Uterus (tissue), 2 donors: ENCODE measurements at regions not wholly inside any gene's neighbourhood (a gene's known extent, or its start where the extent isn't known, plus 50 kb on each side); places are given as distances from the start of the nearest gene placed in this dataset.

ENCODE experiments used
- POLR2A ChIP-seq, 2 donors: fragments of 450-650 bp; IDR thresholded peaks; one replicate each; pipeline ENCODE4 v1.6.1; 2016; ENCODE audit warnings: antibody characterized with exemption in 2 of 2, mild to moderate bottlenecking in 1 of 2, moderate library complexity in 1 of 2
- TF ChIP-seq, protein P1 (sequence below), 4 experiments: fragments of 200-600 bp in 2 of 4; fragments of 450-650 bp in 2 of 4; sonication (generic) in 2 of 4; IDR thresholded peaks; one replicate each; pipeline ENCODE4 v1.5.1; 2016 to 2019; ENCODE audit warnings: antibody characterized with exemption in 4 of 4, mild to moderate bottlenecking in 2 of 4, moderate library complexity in 1 of 4

DNA sequence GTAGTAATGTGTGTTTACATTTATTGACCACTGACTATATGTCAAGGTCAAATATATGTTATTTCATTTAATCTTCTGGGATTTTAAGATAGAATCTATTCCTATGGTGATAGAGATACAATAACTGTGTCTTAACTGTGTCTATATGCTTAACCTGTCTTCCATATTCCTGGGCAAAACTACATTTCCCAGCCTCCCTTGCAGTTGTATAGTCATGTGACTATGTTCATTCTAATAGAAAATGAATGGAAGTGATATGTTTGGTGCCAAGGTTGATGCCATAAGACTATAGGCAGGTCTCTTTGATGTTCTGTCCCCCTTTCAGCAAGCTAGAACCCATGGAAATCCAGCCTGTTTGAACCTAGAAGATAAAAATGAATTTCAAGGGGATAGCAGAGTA is 258.8 kb upstream of the PDZRN3 start:
- TF ChIP-seq POLR2A (IDR thresholded peaks at IDR 0.05): no peak
- TF ChIP-seq, protein P1, sequence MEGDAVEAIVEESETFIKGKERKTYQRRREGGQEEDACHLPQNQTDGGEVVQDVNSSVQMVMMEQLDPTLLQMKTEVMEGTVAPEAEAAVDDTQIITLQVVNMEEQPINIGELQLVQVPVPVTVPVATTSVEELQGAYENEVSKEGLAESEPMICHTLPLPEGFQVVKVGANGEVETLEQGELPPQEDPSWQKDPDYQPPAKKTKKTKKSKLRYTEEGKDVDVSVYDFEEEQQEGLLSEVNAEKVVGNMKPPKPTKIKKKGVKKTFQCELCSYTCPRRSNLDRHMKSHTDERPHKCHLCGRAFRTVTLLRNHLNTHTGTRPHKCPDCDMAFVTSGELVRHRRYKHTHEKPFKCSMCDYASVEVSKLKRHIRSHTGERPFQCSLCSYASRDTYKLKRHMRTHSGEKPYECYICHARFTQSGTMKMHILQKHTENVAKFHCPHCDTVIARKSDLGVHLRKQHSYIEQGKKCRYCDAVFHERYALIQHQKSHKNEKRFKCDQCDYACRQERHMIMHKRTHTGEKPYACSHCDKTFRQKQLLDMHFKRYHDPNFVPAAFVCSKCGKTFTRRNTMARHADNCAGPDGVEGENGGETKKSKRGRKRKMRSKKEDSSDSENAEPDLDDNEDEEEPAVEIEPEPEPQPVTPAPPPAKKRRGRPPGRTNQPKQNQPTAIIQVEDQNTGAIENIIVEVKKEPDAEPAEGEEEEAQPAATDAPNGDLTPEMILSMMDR (IDR thresholded peaks at IDR 0.05): no peak
